Osteoblast (primary cell): ENCODE measurements at regions not wholly inside any gene's neighbourhood (a gene's known extent, or its start where the extent isn't known, plus 50 kb on each side); places are given as distances from the start of the nearest gene placed in this dataset.
A peak's percentile ranks its signal among the peaks of the same experiment; 100 is the strongest.
"Not testable (repeated sequence)": the region's sequence is repeated elsewhere in the genome, so short reads cannot be mapped to it uniquely, and the experiment has no call there.

Experiments
- DNase-seq: peaks from one replicate; pipeline ENCODE4 v3.0.0; 2011; ENCODE audit warnings: low spot score, mixed read lengths; ENCODE audit not compliant: insufficient read length; ENCODE audit errors: missing footprints
- H2AFZ ChIP-seq: 2 replicates; pipeline ENCODE4 v1.6.0; 2011; ENCODE audit warnings: mild to moderate bottlenecking, low read length
- H3K27ac ChIP-seq: 2 replicates; pipeline ENCODE4 v1.5.1; 2011; ENCODE audit warnings: mild to moderate bottlenecking, low read depth, low read length, moderate library complexity
- H3K27me3 ChIP-seq: 2 replicates; pipeline ENCODE4 v1.6.0; 2012; ENCODE audit warnings: mild to moderate bottlenecking, control low read depth, inconsistent platforms, low read length, moderate library complexity; ENCODE audit not compliant: insufficient read depth
- H3K36me3 ChIP-seq: 2 replicates; pipeline ENCODE4 v1.5.1; 2011; ENCODE audit warnings: mild to moderate bottlenecking, low read length, control low read depth, moderate library complexity; ENCODE audit not compliant: insufficient read depth
- H3K4me1 ChIP-seq: 2 replicates; pipeline ENCODE4 v1.5.1; 2011; ENCODE audit warnings: mild to moderate bottlenecking, low read length, control low read depth, moderate library complexity; ENCODE audit not compliant: insufficient read depth
- H3K4me2 ChIP-seq: 2 replicates; pipeline ENCODE4 v1.6.0; 2011; ENCODE audit warnings: mild to moderate bottlenecking, low read length; ENCODE audit not compliant: insufficient read depth
- H3K4me3 ChIP-seq: fragments of 200-600 bp; sonication (generic); 3 replicates; pipeline ENCODE4 v1.5.1; 2012; ENCODE audit warnings: mild to moderate bottlenecking, low read length, inconsistent platforms; ENCODE audit not compliant: insufficient read depth
- H3K79me2 ChIP-seq: 2 replicates; pipeline ENCODE4 v1.6.0; 2012; ENCODE audit warnings: mild to moderate bottlenecking, low read length, control low read depth, inconsistent platforms; ENCODE audit not compliant: insufficient read depth
- H3K9me3 ChIP-seq: 2 replicates; pipeline ENCODE4 v1.5.1; 2011; ENCODE audit warnings: low read depth, low read length, control low read depth
- H4K20me1 ChIP-seq: 2 replicates; pipeline ENCODE4 v1.6.0; 2012; ENCODE audit warnings: mild to moderate bottlenecking, low read length, control low read depth; ENCODE audit not compliant: insufficient read depth
- TF ChIP-seq, protein P1 (sequence below): IDR thresholded peaks from 2 replicates; pipeline ENCODE4 v1.5.1; 2011; ENCODE audit warnings: mild to moderate bottlenecking, low read depth, low read length, moderate library complexity; ENCODE audit errors: extremely low read depth

- no peak overlapping the region for H2AFZ ChIP-seq
- DNase-seq, result peak; percentile 14
- TF ChIP-seq, protein P1, sequence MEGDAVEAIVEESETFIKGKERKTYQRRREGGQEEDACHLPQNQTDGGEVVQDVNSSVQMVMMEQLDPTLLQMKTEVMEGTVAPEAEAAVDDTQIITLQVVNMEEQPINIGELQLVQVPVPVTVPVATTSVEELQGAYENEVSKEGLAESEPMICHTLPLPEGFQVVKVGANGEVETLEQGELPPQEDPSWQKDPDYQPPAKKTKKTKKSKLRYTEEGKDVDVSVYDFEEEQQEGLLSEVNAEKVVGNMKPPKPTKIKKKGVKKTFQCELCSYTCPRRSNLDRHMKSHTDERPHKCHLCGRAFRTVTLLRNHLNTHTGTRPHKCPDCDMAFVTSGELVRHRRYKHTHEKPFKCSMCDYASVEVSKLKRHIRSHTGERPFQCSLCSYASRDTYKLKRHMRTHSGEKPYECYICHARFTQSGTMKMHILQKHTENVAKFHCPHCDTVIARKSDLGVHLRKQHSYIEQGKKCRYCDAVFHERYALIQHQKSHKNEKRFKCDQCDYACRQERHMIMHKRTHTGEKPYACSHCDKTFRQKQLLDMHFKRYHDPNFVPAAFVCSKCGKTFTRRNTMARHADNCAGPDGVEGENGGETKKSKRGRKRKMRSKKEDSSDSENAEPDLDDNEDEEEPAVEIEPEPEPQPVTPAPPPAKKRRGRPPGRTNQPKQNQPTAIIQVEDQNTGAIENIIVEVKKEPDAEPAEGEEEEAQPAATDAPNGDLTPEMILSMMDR, result no peak
- no peak overlapping the region for H3K4me3 ChIP-seq
- no peak overlapping the region for H3K4me2 ChIP-seq
- no peaks in the 10 kb centered on the region for H4K20me1 ChIP-seq
- H3K27me3 ChIP-seq, result no peaks in the 10 kb centered on the region
- H3K79me2 ChIP-seq, result no peaks in the 10 kb centered on the region
- no peaks in the 10 kb centered on the region for H3K9me3 ChIP-seq
- H3K27ac ChIP-seq, result no peak overlapping the region
- no peaks in the 10 kb centered on the region for H3K36me3 ChIP-seq
- no peaks in the 10 kb centered on the region for H3K4me1 ChIP-seq
Observed at GRCh38 chr9:73437758-73438157, 286.1 kb downstream of the ANXA1 start.

DNA sequence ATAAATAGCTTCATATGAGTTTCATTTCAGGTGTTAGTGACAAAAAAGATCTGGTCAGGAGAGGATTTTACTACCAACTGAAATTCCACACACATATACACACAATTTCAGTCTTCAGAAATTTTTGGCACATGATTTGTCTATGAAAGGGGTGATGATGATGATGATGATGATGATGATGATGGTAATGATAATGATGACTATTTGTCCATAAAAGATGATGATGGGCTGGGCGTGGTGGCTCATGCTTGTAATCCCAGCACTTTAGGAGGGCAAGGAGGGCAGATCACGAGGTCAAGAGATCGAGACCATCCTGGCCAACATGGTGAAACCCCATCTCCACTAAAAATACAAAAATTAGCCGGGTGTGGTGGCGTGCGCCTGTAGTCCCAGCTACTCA is 288.2 kb downstream of the ANXA1 start:
- not testable (repeated sequence) for H3K4me2 ChIP-seq, H3K9me3 ChIP-seq, H3K36me3 ChIP-seq, H2AFZ ChIP-seq, DNase-seq, H4K20me1 ChIP-seq, H3K27me3 ChIP-seq, H3K27ac ChIP-seq, H3K4me3 ChIP-seq, H3K4me1 ChIP-seq, H3K79me2 ChIP-seq

GRCh38 chr9:73441223-73441622 is 289.6 kb downstream of the ANXA1 start:
- H3K79me2 ChIP-seq, result no peaks in the 10 kb centered on the region
- no peak overlapping the region for H3K4me3 ChIP-seq
- H3K36me3 ChIP-seq, result no peaks in the 10 kb centered on the region
- DNase-seq, result no peak
- no peaks in the 10 kb centered on the region for H3K4me1 ChIP-seq
- H3K9me3 ChIP-seq, result no peaks in the 10 kb centered on the region
- H4K20me1 ChIP-seq, result no peaks in the 10 kb centered on the region
- TF ChIP-seq, protein P1, result no peak
- H2AFZ ChIP-seq, result no peak overlapping the region
- H3K27me3 ChIP-seq, result no peaks in the 10 kb centered on the region
- H3K4me2 ChIP-seq, result no peak overlapping the region
- no peak overlapping the region for H3K27ac ChIP-seq

DNA sequence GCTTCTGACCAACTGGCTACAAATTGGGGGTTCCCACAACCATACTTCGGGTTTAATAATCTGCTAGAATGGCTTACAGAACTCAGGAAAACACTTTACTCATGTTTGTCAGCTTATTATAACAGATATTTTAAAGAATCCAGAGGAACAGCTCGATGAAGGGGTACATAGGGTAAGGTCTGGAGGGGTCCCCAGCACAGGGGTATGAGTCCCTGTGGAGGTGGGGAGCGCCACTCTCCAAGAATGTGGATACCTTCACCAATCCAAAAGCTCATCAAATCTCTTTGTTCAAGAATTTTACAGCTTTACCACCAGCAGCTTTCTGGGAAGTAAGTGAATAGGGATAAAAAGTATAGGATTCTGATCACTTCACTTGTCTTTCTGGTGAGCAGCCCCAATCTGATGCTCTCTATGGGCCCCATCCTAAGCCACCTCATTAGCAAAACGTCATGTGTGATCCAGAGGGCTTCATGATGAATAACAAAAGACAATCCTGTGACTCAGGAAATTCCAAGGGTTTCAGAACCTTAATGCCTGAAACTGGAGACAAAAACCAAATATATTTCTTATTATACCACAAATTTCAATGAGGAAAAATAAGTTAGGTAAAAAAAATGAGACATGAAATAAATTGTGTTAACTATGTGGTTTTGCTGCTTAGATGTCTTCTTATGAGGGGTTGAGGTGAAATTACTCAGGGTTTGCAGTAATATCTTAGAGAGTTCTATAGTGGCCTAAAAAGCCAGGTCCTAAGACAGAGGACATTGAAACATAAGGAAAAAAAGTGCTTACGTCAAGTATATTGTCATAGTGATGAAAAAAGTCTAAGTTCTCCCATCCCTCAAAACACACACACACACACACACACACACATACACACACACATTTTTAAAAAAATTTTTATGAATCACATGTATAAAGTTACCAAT is 290.5 kb downstream of the ANXA1 start:
- Histone ChIP-seq H3K79me2 (no peaks in the 10 kb centered on the region), H3K4me3 (no peak overlapping the region), H3K4me1 (no peaks in the 10 kb centered on the region), H3K9me3 (no peaks in the 10 kb centered on the region), H3K4me2 (no peak overlapping the region), H3K27ac (no peak overlapping the region), H3K36me3 (no peaks in the 10 kb centered on the region), H3K27me3 (no peaks in the 10 kb centered on the region), H2AFZ (no peak overlapping the region), H4K20me1 (no peaks in the 10 kb centered on the region)
- TF ChIP-seq, protein P1, result no peak
- no peak for DNase-seq
